ENCODE measurements at regions not wholly inside any gene's neighbourhood (a gene's known extent, or its start where the extent isn't known, plus 50 kb on each side); places are given as distances from the start of the nearest gene placed in this dataset.

- H3K9ac ChIP-seq (ENCODE audit: low read length) = no peak overlapping the region
- H3K27ac ChIP-seq (ENCODE audit: low read length) = no peak overlapping the region
- H3K79me2 ChIP-seq (ENCODE audit: low read length) = no peaks in the 10 kb centered on the region
- no peaks in the 10 kb centered on the region for H3K9me2 ChIP-seq (replicated peaks; ENCODE audit: insufficient read depth, low read length)
- H2AFZ ChIP-seq (ENCODE audit: low read length) = no peak overlapping the region
- H4K20me1 ChIP-seq (ENCODE audit: insufficient read depth, low read length) = no peaks in the 10 kb centered on the region
- H3K4me3 ChIP-seq (ENCODE audit: low read length) = no peak overlapping the region
- DNase-seq = no peak
- H3F3A ChIP-seq (ENCODE audit: insufficient read depth, low read length) = no peaks in the 10 kb centered on the region
- TF ChIP-seq EZH2phosphoT487 (IDR thresholded peaks at IDR 0.05; ENCODE audit: low read length) (no peak), CTCF (IDR thresholded peaks at IDR 0.05; ENCODE audit: low read length) (no peak), EZH2 (optimal IDR thresholded peaks at IDR 0.05; ENCODE audit: low read depth, low read length) (no peak)
- H3K4me1 ChIP-seq (ENCODE audit: low read length) = no peaks in the 10 kb centered on the region
- no peaks in the 10 kb centered on the region for H3K27me3 ChIP-seq (replicated peaks; ENCODE audit: insufficient read depth, low read length)
- no peak overlapping the region for H3K4me2 ChIP-seq (ENCODE audit: low read depth, low read length)
- H3K36me3 ChIP-seq (replicated peaks; ENCODE audit: insufficient read depth, low read length) = no peaks in the 10 kb centered on the region
- H3K9me3 ChIP-seq (replicated peaks; ENCODE audit: insufficient read depth, low read length) = no peaks in the 10 kb centered on the region
Observed at GRCh38 chr7:10634239-10634638, 339.4 kb upstream of the PHF14 start.

GRCh38 chr7:10637991-10638390 is 335.7 kb upstream of the PHF14 start:
- H2AFZ ChIP-seq (ENCODE audit: low read length) = no peak overlapping the region
- H3K4me2 ChIP-seq (ENCODE audit: low read depth, low read length) = no peak overlapping the region
- H3K4me3 ChIP-seq (ENCODE audit: low read length) = no peak overlapping the region
- no peak for DNase-seq
- no peaks in the 10 kb centered on the region for H3K9me3 ChIP-seq (replicated peaks; ENCODE audit: insufficient read depth, low read length)
- H3K27ac ChIP-seq (ENCODE audit: low read length) = no peak overlapping the region
- no peak for TF ChIP-seq EZH2 (optimal IDR thresholded peaks at IDR 0.05; ENCODE audit: low read depth, low read length)
- TF ChIP-seq EZH2phosphoT487 (IDR thresholded peaks at IDR 0.05; ENCODE audit: low read length) = no peak
- TF ChIP-seq CTCF (IDR thresholded peaks at IDR 0.05; ENCODE audit: low read length) = no peak
- no peaks in the 10 kb centered on the region for H4K20me1 ChIP-seq (ENCODE audit: insufficient read depth, low read length)
- H3F3A ChIP-seq (ENCODE audit: insufficient read depth, low read length) = no peaks in the 10 kb centered on the region
- H3K36me3 ChIP-seq (replicated peaks; ENCODE audit: insufficient read depth, low read length) = no peaks in the 10 kb centered on the region
- no peaks in the 10 kb centered on the region for H3K27me3 ChIP-seq (replicated peaks; ENCODE audit: insufficient read depth, low read length)
- no peak overlapping the region for H3K9ac ChIP-seq (ENCODE audit: low read length)
- no peaks in the 10 kb centered on the region for H3K79me2 ChIP-seq (ENCODE audit: low read length)
- no peaks in the 10 kb centered on the region for H3K4me1 ChIP-seq (ENCODE audit: low read length)
- no peaks in the 10 kb centered on the region for H3K9me2 ChIP-seq (replicated peaks; ENCODE audit: insufficient read depth, low read length)

GRCh38 chr7:10643545-10643944 is 330.1 kb upstream of the PHF14 start:
- Histone ChIP-seq H3F3A (ENCODE audit: insufficient read depth, low read length) (no peaks in the 10 kb centered on the region), H3K27ac (ENCODE audit: low read length) (no peak overlapping the region), H3K9me2 (replicated peaks; ENCODE audit: insufficient read depth, low read length) (no peaks in the 10 kb centered on the region), H3K9ac (ENCODE audit: low read length) (no peak overlapping the region), H2AFZ (ENCODE audit: low read length) (no peak overlapping the region), H3K4me1 (ENCODE audit: low read length) (no peaks in the 10 kb centered on the region), H3K36me3 (replicated peaks; ENCODE audit: insufficient read depth, low read length) (no peaks in the 10 kb centered on the region), H3K79me2 (ENCODE audit: low read length) (no peaks in the 10 kb centered on the region), H3K4me3 (ENCODE audit: low read length) (no peak overlapping the region), H4K20me1 (ENCODE audit: insufficient read depth, low read length) (no peaks in the 10 kb centered on the region), H3K9me3 (replicated peaks; ENCODE audit: insufficient read depth, low read length) (no peaks in the 10 kb centered on the region), H3K4me2 (ENCODE audit: low read depth, low read length) (no peak overlapping the region), H3K27me3 (replicated peaks; ENCODE audit: insufficient read depth, low read length) (no peaks in the 10 kb centered on the region)
- TF ChIP-seq EZH2 (optimal IDR thresholded peaks at IDR 0.05; ENCODE audit: low read depth, low read length) = no peak
- TF ChIP-seq CTCF (IDR thresholded peaks at IDR 0.05; ENCODE audit: low read length) = no peak
- TF ChIP-seq EZH2phosphoT487 (IDR thresholded peaks at IDR 0.05; ENCODE audit: low read length) = no peak
- no peak for DNase-seq

Measured in MM.1S (cell line).